GM23338 (cell line): ENCODE measurements at regions not wholly inside any gene's neighbourhood (a gene's known extent, or its start where the extent isn't known, plus 50 kb on each side); places are given as distances from the start of the nearest gene placed in this dataset.

Experiments
- ATAC-seq: fragments of 200-7000 bp; cut with Tn5 transposase; 3 replicates; pipeline ENCODE4 v1.9.1; 2020
- DNase-seq: peaks from one replicate; pipeline ENCODE4 v3.0.0-alpha.2; 2015; ENCODE audit warnings: low spot score
- H2AFZ ChIP-seq: fragments of 200-600 bp; sonication (generic); 2 replicates; pipeline ENCODE4 v1.8.0; 2016; ENCODE audit warnings: antibody characterized with exemption, mild to moderate bottlenecking, moderate library complexity
- H3F3A ChIP-seq: fragments of 200-600 bp; sonication (generic); replicated peaks from 2 replicates; pipeline ENCODE4 v1.8.0; 2017; ENCODE audit warnings: antibody characterized with exemption, mixed run types, low read depth
- H3K27ac ChIP-seq: fragments of 200-600 bp; sonication (generic); 2 replicates; pipeline ENCODE4 v1.6.1; 2016; ENCODE audit warnings: low read depth
- H3K27me3 ChIP-seq: fragments of 200-600 bp; sonication (generic); 2 replicates; pipeline ENCODE4 v1.8.0; 2016; ENCODE audit warnings: mild to moderate bottlenecking, mixed run types, moderate library complexity; ENCODE audit not compliant: insufficient read depth
- H3K36me3 ChIP-seq: fragments of 200-600 bp; sonication (generic); 2 replicates; pipeline ENCODE4 v1.8.0; 2016; ENCODE audit warnings: mild to moderate bottlenecking; ENCODE audit not compliant: insufficient read depth
- H3K4me1 ChIP-seq: fragments of 200-600 bp; sonication (generic); 2 replicates; pipeline ENCODE4 v1.8.0; 2016; ENCODE audit warnings: mild to moderate bottlenecking, moderate library complexity; ENCODE audit not compliant: insufficient read depth
- H3K4me2 ChIP-seq: fragments of 200-600 bp; sonication (generic); 2 replicates; pipeline ENCODE4 v1.7.1; 2017; ENCODE audit warnings: mixed run types
- H3K4me3 ChIP-seq: fragments of 200-600 bp; sonication (generic); 2 replicates; pipeline ENCODE4 v1.6.1; 2016; ENCODE audit warnings: mixed run types
- H3K79me2 ChIP-seq: fragments of 200-600 bp; sonication (generic); replicated peaks from 2 replicates; pipeline ENCODE4 v1.8.0; 2017; ENCODE audit warnings: mild to moderate bottlenecking; ENCODE audit not compliant: insufficient read depth
- H3K9me2 ChIP-seq: fragments of 200-600 bp; sonication (generic); 2 replicates; pipeline ENCODE4 v1.8.0; 2017; ENCODE audit not compliant: insufficient read depth
- H4K20me1 ChIP-seq: fragments of 200-600 bp; sonication (generic); replicated peaks from 2 replicates; pipeline ENCODE4 v1.8.0; 2017; ENCODE audit warnings: mild to moderate bottlenecking; ENCODE audit not compliant: insufficient read depth
- H3K27ac Mint-ChIP-seq: 2 replicates; pipeline ENCODE4 v1.8.0; 2020; ENCODE audit warnings: inconsistent platforms, mild to moderate bottlenecking, moderate library complexity, mixed read lengths
- H3K27me3 Mint-ChIP-seq: 3 replicates; pipeline ENCODE4 v1.8.0; 2022; ENCODE audit warnings: low read depth, mild to moderate bottlenecking, moderate library complexity, mixed read lengths, inconsistent platforms; ENCODE audit not compliant: insufficient read depth, poor library complexity
- H3K36me3 Mint-ChIP-seq: 3 replicates; pipeline ENCODE4 v1.8.0; 2021; ENCODE audit warnings: low read depth, mild to moderate bottlenecking, inconsistent platforms, moderate library complexity, mixed read lengths
- H3K4me1 Mint-ChIP-seq: 3 replicates; pipeline ENCODE4 v1.8.0; 2020; ENCODE audit warnings: mild to moderate bottlenecking, inconsistent platforms, mixed read lengths
- H3K4me3 Mint-ChIP-seq: 3 replicates; pipeline ENCODE4 v1.8.0; 2021; ENCODE audit warnings: moderate library complexity, mild to moderate bottlenecking, inconsistent platforms, mixed read lengths
- H3K9me3 Mint-ChIP-seq: 3 replicates; pipeline ENCODE4 v1.8.0; 2020; ENCODE audit warnings: moderate library complexity, mild to moderate bottlenecking, inconsistent platforms, mixed read lengths
- CREB1 ChIP-seq: fragments of 250-450 bp; sonication (Bioruptor Pico); IDR thresholded peaks from 2 replicates; pipeline ENCODE4 v1.5.0; 2020; ENCODE audit warnings: low read depth, mild to moderate bottlenecking, moderate library complexity
- CTCF ChIP-seq, 2 experiments: fragments of 200-600 bp in 1 of 2; sonication (generic) in 1 of 2; conservative IDR thresholded peaks; 2 replicates each; pipeline versions ENCODE4 v1.5.1 to v1.6.1; 2016 to 2017; ENCODE audit warnings: antibody characterized with exemption in 2 of 2, low read depth in 2 of 2, mild to moderate bottlenecking in 2 of 2, moderate library complexity in 1 of 2
- ETS1 ChIP-seq: IDR thresholded peaks from 2 replicates; pipeline ENCODE4 v1.6.1; 2016; ENCODE audit warnings: antibody characterized with exemption
- EZH2phosphoT487 ChIP-seq: fragments of 200-600 bp; sonication (generic); IDR thresholded peaks from one replicate; pipeline ENCODE4 v1.8.1; 2018; ENCODE audit warnings: antibody characterized with exemption; ENCODE audit not compliant: unreplicated experiment
- JUNB ChIP-seq: IDR thresholded peaks from one replicate; pipeline ENCODE4 v1.6.1; 2016; ENCODE audit warnings: antibody characterized with exemption; ENCODE audit not compliant: unreplicated experiment
- NANOG ChIP-seq: IDR thresholded peaks from 2 replicates; pipeline ENCODE4 v1.6.1; 2016; ENCODE audit warnings: antibody characterized with exemption, borderline replicate concordance
- STAT1 ChIP-seq: IDR thresholded peaks from one replicate; pipeline ENCODE4 v1.6.1; 2016; ENCODE audit warnings: antibody characterized with exemption; ENCODE audit not compliant: unreplicated experiment
- ZNF114 ChIP-seq: fragments of 250-450 bp; sonication (Bioruptor Pico); IDR thresholded peaks from 2 replicates; pipeline ENCODE4 v1.5.0; 2020; ENCODE audit warnings: mild to moderate bottlenecking, moderate library complexity
- ZNF331 ChIP-seq: fragments of 250-450 bp; sonication (Bioruptor Pico); IDR thresholded peaks from 2 replicates; pipeline ENCODE4 v1.5.0; 2020; ENCODE audit warnings: low read depth, mild to moderate bottlenecking, moderate library complexity
- ZNF462 ChIP-seq: fragments of 250-450 bp; sonication (Bioruptor Pico); IDR thresholded peaks from 2 replicates; pipeline ENCODE4 v1.5.0; 2020; ENCODE audit warnings: mild to moderate bottlenecking, moderate library complexity

GRCh38 chr11:91243630-91244029 lies 981.0 kb upstream of the FAT3 start (continued):
- no peak for TF ChIP-seq ZNF462 (CRISPR knock-in tag)
- TF ChIP-seq CREB1 = no peak
- TF ChIP-seq CTCF (conservative IDR thresholded peaks at IDR 0.05; ENCODE audit: low read depth in 2 of 2) = no peak
- no peak for TF ChIP-seq ZNF331 (CRISPR knock-in tag)

GRCh38 chr11:91243051-91243450 lies 981.6 kb upstream of the FAT3 start:
- H3K27ac Mint-ChIP-seq = no peak overlapping the region
- no peaks in the 10 kb centered on the region for H3K79me2 ChIP-seq
- H3F3A ChIP-seq = no peaks in the 10 kb centered on the region
- H3K4me1 Mint-ChIP-seq = peaks cover 12% of the 10 kb centered on the region; the same call in 2 of the 3 replicates
- no peak for DNase-seq
- H3K27ac ChIP-seq = no peak overlapping the region
- H3K27me3 Mint-ChIP-seq = no peaks in the 10 kb centered on the region
- H2AFZ ChIP-seq = no peak overlapping the region
- peaks cover 4% of the 10 kb centered on the region; the same call in 1 of the 2 replicates for H3K4me1 ChIP-seq
- no peaks in the 10 kb centered on the region for H4K20me1 ChIP-seq
- ATAC-seq = no peak
- no peaks in the 10 kb centered on the region; the same call in 1 of the 2 replicates for H3K9me2 ChIP-seq
- no peak overlapping the region for H3K4me2 ChIP-seq
- no peak overlapping the region for H3K4me3 ChIP-seq
- no peaks in the 10 kb centered on the region for H3K36me3 Mint-ChIP-seq
- no peaks in the 10 kb centered on the region; the same call in 2 of the 3 replicates for H3K9me3 Mint-ChIP-seq
- H3K4me3 Mint-ChIP-seq = no peak overlapping the region
- no peaks in the 10 kb centered on the region for H3K36me3 ChIP-seq
- no peaks in the 10 kb centered on the region for H3K27me3 ChIP-seq
- TF ChIP-seq JUNB = no peak
- no peak for TF ChIP-seq ZNF114 (CRISPR knock-in tag)
- no peak for TF ChIP-seq CTCF (conservative IDR thresholded peaks at IDR 0.05; ENCODE audit: low read depth in 2 of 2)
- TF ChIP-seq NANOG = no peak
- TF ChIP-seq CREB1 = no peak
- no peak for TF ChIP-seq ETS1
- no peak for TF ChIP-seq ZNF331 (CRISPR knock-in tag)
- TF ChIP-seq EZH2phosphoT487 = no peak
- TF ChIP-seq STAT1 = no peak
